SK-N-MC (cell line): ENCODE measurements at regions not wholly inside any gene's neighbourhood (a gene's known extent, or its start where the extent isn't known, plus 50 kb on each side); places are given as distances from the start of the nearest gene placed in this dataset.

ENCODE experiments used
- DNase-seq: peaks from one replicate; pipeline ENCODE4 v3.0.0-alpha.2; 2011; ENCODE audit warnings: low read depth, low spot score
- H3K27ac ChIP-seq: fragments of 200-600 bp; sonication (generic); 2 replicates; pipeline ENCODE4 v1.5.1; 2016; ENCODE audit warnings: mixed run types
- H3K36me3 ChIP-seq: fragments of 200-600 bp; sonication (generic); 2 replicates; pipeline ENCODE4 v1.6.1; 2017; ENCODE audit warnings: antibody characterized with exemption, low read length, mixed read lengths; ENCODE audit not compliant: insufficient read depth
- H3K4me3 ChIP-seq: fragments of 200-600 bp; sonication (generic); 2 replicates; pipeline ENCODE4 v1.5.1; 2016
- H3K9ac ChIP-seq: fragments of 200-600 bp; sonication (generic); 2 replicates; pipeline ENCODE4 v1.8.0; 2017; ENCODE audit warnings: mixed run types, mixed read lengths; ENCODE audit not compliant: insufficient read length
- H3K9me3 ChIP-seq: fragments of 200-600 bp; sonication (generic); 2 replicates; pipeline ENCODE4 v1.6.1; 2017; ENCODE audit warnings: low read depth, mild to moderate bottlenecking, antibody characterized with exemption, low read length, moderate library complexity, mixed read lengths
- EZH2 ChIP-seq: fragments of 200-600 bp; sonication (generic); IDR thresholded peaks from one replicate; pipeline ENCODE4 v1.6.1; 2017; ENCODE audit warnings: antibody characterized with exemption
- FOXP2 ChIP-seq: optimal IDR thresholded peaks from 2 replicates; pipeline ENCODE3; 2011; ENCODE audit warnings: mild to moderate bottlenecking, moderate library complexity; ENCODE audit not compliant: insufficient read depth; ENCODE audit errors: extremely low read length, control extremely low read depth
- POLR2AphosphoS5 ChIP-seq: IDR thresholded peaks from 2 replicates; pipeline ENCODE4 v1.6.1; 2012; ENCODE audit warnings: mild to moderate bottlenecking, low read depth, low read length, borderline replicate concordance

- H3K9ac ChIP-seq = no peak overlapping the region
- no peak overlapping the region for H3K27ac ChIP-seq
- no peak for TF ChIP-seq FOXP2
- TF ChIP-seq EZH2 = no peak
- no peak for TF ChIP-seq POLR2AphosphoS5
- DNase-seq = no peak
- H3K4me3 ChIP-seq = no peak overlapping the region
- H3K36me3 ChIP-seq = no peaks in the 10 kb centered on the region
- no peaks in the 10 kb centered on the region for H3K9me3 ChIP-seq
Measured at GRCh38 chr11:116698080-116698479, 74.7 kb downstream of the BUD13 start.

- Histone ChIP-seq H3K9me3 (no peaks in the 10 kb centered on the region), H3K36me3 (no peaks in the 10 kb centered on the region), H3K9ac (no peak overlapping the region), H3K27ac (no peak overlapping the region), H3K4me3 (no peak overlapping the region)
- DNase-seq = no peak
- TF ChIP-seq POLR2AphosphoS5 (no peak), EZH2 (no peak), FOXP2 (no peak)
Measured at GRCh38 chr11:116697639-116698038, 75.1 kb downstream of the BUD13 start.

- Histone ChIP-seq H3K9ac (no peak overlapping the region), H3K27ac (no peak overlapping the region), H3K4me3 (no peak overlapping the region), H3K9me3 (no peaks in the 10 kb centered on the region), H3K36me3 (no peaks in the 10 kb centered on the region)
- TF ChIP-seq POLR2AphosphoS5 (no peak), FOXP2 (no peak), EZH2 (no peak)
- DNase-seq = no peak
Measured at GRCh38 chr11:116697011-116697410, 75.8 kb downstream of the BUD13 start.

GRCh38 chr11:116696381-116696941 is 76.3 kb downstream of the BUD13 start:
- DNase-seq = no peak
- Histone ChIP-seq H3K9ac (no peak overlapping the region), H3K9me3 (no peaks in the 10 kb centered on the region), H3K4me3 (no peak overlapping the region), H3K36me3 (no peaks in the 10 kb centered on the region), H3K27ac (no peak overlapping the region)
- TF ChIP-seq EZH2 = no peak
- no peak for TF ChIP-seq POLR2AphosphoS5
- no peak for TF ChIP-seq FOXP2

- TF ChIP-seq FOXP2 (no peak), POLR2AphosphoS5 (no peak), EZH2 (no peak)
- H3K36me3 ChIP-seq = no peaks in the 10 kb centered on the region
- H3K4me3 ChIP-seq = no peak overlapping the region
- DNase-seq = no peak
- H3K9me3 ChIP-seq = no peaks in the 10 kb centered on the region
- H3K27ac ChIP-seq = no peak overlapping the region
- no peak overlapping the region for H3K9ac ChIP-seq
Measured at GRCh38 chr11:116695657-116696254, 77.0 kb downstream of the BUD13 start.

- no peak for DNase-seq
Measured at GRCh38 chr11:116694815-116695590, 77.8 kb downstream of the BUD13 start.

GRCh38 chr11:116694349-116694725 is 78.5 kb downstream of the BUD13 start:
- no peaks in the 10 kb centered on the region for H3K9me3 ChIP-seq
- TF ChIP-seq POLR2AphosphoS5 (no peak), FOXP2 (no peak), EZH2 (no peak)

More at GRCh38 chr11:116694815-116695590, 77.8 kb downstream of the BUD13 start:
- H3K4me3 ChIP-seq = no peak overlapping the region
- no peaks in the 10 kb centered on the region for H3K36me3 ChIP-seq
- TF ChIP-seq FOXP2 (no peak), POLR2AphosphoS5 (no peak), EZH2 (no peak)
- H3K27ac ChIP-seq = no peak overlapping the region
- no peaks in the 10 kb centered on the region for H3K9me3 ChIP-seq
- H3K9ac ChIP-seq = no peak overlapping the region

GRCh38 chr11:116693593-116694348 is 79.0 kb downstream of the BUD13 start:
- TF ChIP-seq POLR2AphosphoS5 = no peak
- no peak for DNase-seq
- no peaks in the 10 kb centered on the region for H3K36me3 ChIP-seq
- no peak overlapping the region for H3K4me3 ChIP-seq
- no peaks in the 10 kb centered on the region for H3K9me3 ChIP-seq
- H3K9ac ChIP-seq = no peak overlapping the region
- H3K27ac ChIP-seq = no peak overlapping the region

More at GRCh38 chr11:116694349-116694725, 78.5 kb downstream of the BUD13 start:
- Histone ChIP-seq H3K4me3 (no peak overlapping the region), H3K9ac (no peak overlapping the region), H3K27ac (no peak overlapping the region), H3K36me3 (no peaks in the 10 kb centered on the region)
- no peak for DNase-seq
